HG02571 (cell line): ENCODE measurements at regions not wholly inside any gene's neighbourhood (a gene's known extent, or its start where the extent isn't known, plus 50 kb on each side); places are given as distances from the start of the nearest gene placed in this dataset.
"Not testable (repeated sequence)": the region's sequence is repeated elsewhere in the genome, so short reads cannot be mapped to it uniquely, and the experiment has no call there.

Experiments
- ATAC-seq: cut with Tn5 transposase; IDR thresholded peaks from one replicate; pipeline ENCODE4 v1.9.1; 2021; ENCODE audit warnings: mild to moderate bottlenecking, moderate library complexity; ENCODE audit not compliant: unreplicated experiment

- ATAC-seq = no peak
These were observed 683.3 kb downstream of the QKI start for GRCh38 chr6:164097551-164098398.

- no peak for ATAC-seq
These were observed 682.5 kb downstream of the QKI start for GRCh38 chr6:164097056-164097455.

- ATAC-seq = no peak
These were observed 680.5 kb downstream of the QKI start for GRCh38 chr6:164095056-164095455.

GRCh38 chr6:164087870-164088269 lies 673.4 kb downstream of the QKI start:
- no peak for ATAC-seq

GRCh38 chr6:164087211-164087610 lies 672.7 kb downstream of the QKI start:
- ATAC-seq = no peak

GRCh38 chr6:164086076-164086887 lies 671.8 kb downstream of the QKI start:
- ATAC-seq = no peak

GRCh38 chr6:164085091-164086075 lies 670.9 kb downstream of the QKI start:
- no peak for ATAC-seq

- no peak for ATAC-seq
These were observed 664.7 kb downstream of the QKI start for GRCh38 chr6:164079275-164079600.

GRCh38 chr6:164078532-164079274 lies 664.2 kb downstream of the QKI start:
- ATAC-seq = no peak

- ATAC-seq = not testable (repeated sequence)
These were observed 662.5 kb downstream of the QKI start for GRCh38 chr6:164076818-164077532.

- no peak for ATAC-seq
These were observed 661.6 kb downstream of the QKI start for GRCh38 chr6:164075981-164076615.

GRCh38 chr6:164072240-164072666 lies 657.7 kb downstream of the QKI start:
- ATAC-seq = no peak

GRCh38 chr6:164069350-164069990 lies 655.0 kb downstream of the QKI start:
- ATAC-seq = no peak

GRCh38 chr6:164068527-164068926 lies 654.0 kb downstream of the QKI start:
- ATAC-seq = no peak

- no peak for ATAC-seq
These were observed 652.2 kb downstream of the QKI start for GRCh38 chr6:164066766-164067165.

GRCh38 chr6:164066335-164066734 lies 651.8 kb downstream of the QKI start:
- no peak for ATAC-seq

GRCh38 chr6:164063346-164063745 lies 648.8 kb downstream of the QKI start:
- ATAC-seq = no peak

GRCh38 chr6:164062872-164063271 lies 648.4 kb downstream of the QKI start:
- no peak for ATAC-seq

GRCh38 chr6:164057876-164058275 lies 643.4 kb downstream of the QKI start:
- no peak for ATAC-seq
